UCSD-AML1 (cell line): ENCODE measurements at regions not wholly inside any gene's neighbourhood (a gene's known extent, or its start where the extent isn't known, plus 50 kb on each side); places are given as distances from the start of the nearest gene placed in this dataset.

ENCODE experiments used
- DNase-seq: peaks from one replicate; lab custom pipeline; 2025; ENCODE audit not compliant: unreplicated experiment; lab: John Stamatoyannopoulos, UW

DNA sequence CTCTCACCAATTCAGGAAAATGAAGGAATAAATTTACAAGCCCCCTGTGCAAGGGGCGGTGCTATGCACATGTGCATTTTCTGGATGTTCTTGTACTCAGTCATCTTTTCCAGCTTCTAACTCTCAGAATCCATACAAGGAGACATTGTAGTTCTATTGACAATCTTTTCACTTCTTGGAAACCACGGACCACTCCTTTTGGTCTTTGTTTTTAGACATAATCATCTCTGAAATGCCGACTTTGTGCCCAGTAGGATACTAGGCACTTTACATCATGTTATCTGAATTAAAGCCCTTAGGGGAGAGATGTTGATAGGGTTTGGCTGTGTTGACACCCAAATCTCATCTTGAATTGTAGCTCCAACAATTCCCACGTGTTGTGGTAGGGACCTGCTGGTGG, 322.6 kb upstream of the WWC1 start:
- DNase-seq: no peak

GRCh38 chr5:167969998-167970397, 321.4 kb upstream of the WWC1 start:
- no peak for DNase-seq

DNA sequence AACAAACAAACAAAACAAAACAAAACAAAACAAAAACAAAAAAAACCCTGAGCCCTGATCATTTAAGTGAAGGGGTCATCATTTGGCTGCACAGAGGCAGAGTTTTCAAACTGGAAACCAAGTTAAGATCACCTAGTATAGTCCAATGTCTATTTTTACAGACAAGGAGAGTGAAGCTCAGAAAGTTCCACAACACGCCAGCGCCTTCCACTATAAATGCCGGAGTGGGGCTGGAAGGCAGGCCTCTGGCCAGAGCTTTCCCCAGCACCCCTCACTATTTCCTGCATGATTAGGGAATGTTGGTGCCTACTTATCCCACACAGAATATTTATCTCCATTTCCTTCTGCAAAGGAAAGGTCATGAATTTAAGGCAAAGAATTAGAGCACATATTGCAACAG, 319.7 kb upstream of the WWC1 start:
- DNase-seq: no peak

- no peak for DNase-seq
These were observed 318.3 kb upstream of the WWC1 start for GRCh38 chr5:167973126-167973525.

DNA sequence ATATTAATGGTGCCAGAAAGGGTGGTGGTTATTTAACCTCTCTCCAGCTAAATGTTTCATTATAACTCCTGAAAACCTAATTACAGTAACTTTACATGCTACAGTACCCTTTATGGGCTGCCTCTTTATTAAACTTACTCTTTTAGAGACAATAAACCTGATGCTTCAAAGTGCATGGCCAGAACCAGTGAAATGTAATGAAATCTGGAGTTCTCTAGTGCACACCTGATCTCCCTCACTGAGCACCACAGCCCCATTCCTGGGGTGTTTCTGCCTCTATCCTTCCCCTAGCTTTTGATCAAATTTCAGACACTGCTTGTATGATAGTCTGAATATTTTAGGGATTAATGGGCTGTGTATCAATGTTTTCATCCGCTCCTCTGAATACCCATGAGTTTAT, 306.5 kb upstream of the WWC1 start:
- DNase-seq: no peak

DNA sequence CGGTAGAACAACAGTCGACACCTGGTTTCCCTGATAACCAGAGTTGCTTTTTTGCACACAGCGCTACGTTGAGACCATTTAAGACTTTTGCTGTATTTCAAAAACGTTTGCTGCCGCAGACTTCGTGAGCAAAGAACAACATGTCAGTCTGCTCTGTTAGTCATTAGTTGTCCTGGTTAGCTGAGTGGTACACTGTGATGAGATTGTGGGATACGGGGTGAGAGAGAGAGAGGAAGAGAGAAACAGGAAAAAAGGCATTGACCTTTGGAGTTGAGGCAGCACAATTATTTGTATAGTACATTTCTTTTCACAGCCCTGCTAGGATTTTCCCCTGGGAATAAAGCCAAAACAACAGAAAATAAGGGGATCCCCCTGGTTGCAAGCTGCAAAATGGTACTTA, 306.1 kb upstream of the WWC1 start:
- DNase-seq: no peak

GRCh38 chr5:167987490-167988280, 303.8 kb upstream of the WWC1 start:
- DNase-seq: no peak

DNA sequence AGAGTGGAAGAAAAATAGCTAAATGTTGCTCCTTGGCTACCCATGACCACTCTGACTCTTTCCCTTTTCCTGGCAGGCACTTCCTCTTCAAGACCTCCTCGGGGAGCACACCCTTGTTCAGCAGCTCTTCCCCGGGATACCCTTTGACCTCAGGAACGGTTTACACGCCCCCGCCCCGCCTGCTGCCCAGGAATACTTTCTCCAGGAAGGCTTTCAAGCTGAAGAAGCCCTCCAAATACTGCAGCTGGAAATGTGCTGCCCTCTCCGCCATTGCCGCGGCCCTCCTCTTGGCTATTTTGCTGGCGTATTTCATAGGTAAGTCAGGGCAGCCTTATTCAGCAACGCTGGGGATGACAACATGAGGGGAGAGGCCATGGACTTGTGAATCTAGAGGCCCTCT, 298.6 kb upstream of the WWC1 start:
- DNase-seq: no peak

- no peak for DNase-seq
These were observed 297.7 kb upstream of the WWC1 start for GRCh38 chr5:167993771-167994170.

GRCh38 chr5:167995844-167996425, 295.5 kb upstream of the WWC1 start:
- no peak for DNase-seq

DNA sequence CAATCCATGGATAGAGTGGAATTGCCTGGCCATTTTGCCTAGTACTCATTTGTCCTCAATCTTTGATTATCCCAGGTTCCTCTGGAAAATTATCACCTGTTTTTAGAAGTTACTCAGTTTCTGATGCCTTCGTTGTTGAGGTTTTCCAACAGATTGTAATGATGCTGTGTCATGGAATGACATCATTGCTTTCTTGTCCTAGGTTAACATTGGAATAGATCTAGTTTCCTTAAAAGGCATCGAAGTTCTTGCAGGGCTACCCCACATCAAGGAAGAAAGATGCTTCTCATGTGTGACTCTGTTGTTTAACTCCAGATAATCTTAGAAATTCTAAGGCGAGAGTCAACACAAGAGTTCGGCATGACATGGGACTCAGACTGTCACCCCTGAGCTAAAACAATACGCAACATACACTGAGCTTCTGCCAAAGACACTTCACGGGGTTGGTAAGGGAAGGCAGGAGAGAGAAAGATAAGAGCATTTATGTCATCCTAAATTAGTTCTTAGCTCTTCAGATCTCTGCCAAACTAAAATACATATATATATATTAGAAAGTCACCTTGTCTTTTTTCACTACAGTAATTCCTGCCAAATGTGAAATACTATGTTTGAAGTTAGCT, 293.2 kb upstream of the WWC1 start:
- no peak for DNase-seq

DNA sequence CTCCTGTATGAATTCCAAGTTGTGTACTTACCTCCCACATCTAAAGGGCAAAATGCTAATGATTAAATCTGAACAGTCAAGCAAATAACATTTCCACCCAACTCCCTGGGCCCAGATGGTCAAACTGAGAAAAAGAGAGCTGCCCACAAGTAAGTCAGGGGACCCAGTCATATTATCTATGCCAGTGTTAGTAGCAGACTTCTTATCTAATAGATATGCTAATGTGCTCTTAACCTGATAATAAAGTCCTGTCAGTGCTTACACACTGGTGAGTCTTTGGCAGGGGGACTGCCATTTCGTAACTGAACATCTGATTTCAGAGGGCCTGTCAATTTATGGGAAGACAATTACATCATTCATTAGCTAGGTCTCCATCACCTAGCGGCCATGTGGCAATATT, 292.3 kb upstream of the WWC1 start:
- no peak for DNase-seq

DNA sequence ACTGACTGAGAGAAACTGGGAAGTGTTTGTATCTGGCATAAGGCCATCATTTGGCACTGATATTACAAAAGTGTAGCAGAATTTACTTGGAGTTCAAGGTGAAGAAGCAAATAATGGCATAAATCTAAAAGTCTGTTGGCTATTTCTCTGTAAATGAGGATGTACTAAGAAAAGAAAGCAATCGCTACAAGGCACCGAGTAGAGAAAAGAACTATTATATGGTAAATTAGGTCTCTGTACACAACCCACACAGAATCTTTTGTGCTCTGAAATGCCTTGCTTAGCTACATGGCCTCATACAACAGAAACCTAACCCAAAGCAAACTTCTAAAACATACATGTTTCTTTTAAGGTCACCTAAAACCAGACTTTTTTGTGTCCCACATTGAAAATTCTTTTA, 290.1 kb upstream of the WWC1 start:
- no peak for DNase-seq

DNA sequence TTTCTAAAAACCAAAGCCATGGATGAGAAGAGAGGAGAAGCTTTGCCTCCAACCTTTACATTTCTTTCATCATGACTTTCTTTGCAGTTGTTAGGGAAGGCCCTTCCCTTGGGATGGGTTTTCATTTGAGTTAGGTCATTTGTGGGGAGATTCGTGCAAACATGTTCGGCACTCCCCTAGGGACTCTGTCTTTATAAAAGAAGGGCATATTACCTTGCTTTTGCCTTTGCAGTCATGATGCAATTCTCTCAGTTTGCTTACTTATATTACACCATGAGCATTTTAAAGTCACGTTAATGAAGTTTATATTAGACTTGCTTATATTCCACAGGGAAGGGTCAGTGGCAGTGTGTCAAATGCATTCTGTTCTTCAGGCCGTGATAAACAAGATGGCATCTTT, 289.3 kb upstream of the WWC1 start:
- no peak for DNase-seq

- DNase-seq: no peak
These were observed 286.4 kb upstream of the WWC1 start for GRCh38 chr5:168005093-168005492.

DNA sequence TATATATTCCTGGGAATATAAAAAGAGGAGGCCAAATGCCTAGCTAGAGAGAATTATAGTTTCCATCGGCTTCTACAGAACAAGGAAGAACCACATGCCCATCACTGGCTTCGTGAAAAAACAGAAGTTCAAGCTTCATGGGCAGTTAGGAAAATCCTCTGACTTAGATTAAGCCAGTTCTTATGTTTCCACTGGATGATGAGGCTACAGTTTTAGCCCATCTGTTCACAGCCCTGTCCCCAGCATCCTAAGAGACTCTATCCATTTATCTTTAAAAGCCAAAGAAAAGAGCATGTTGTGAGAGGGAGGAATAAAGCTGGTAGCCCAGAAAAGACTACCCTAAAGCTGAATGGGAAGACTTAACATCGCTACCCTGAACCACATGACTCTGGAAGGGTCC, 285.5 kb upstream of the WWC1 start:
- no peak for DNase-seq

- DNase-seq: no peak
These were observed 284.9 kb upstream of the WWC1 start for GRCh38 chr5:168006456-168007130.

DNA sequence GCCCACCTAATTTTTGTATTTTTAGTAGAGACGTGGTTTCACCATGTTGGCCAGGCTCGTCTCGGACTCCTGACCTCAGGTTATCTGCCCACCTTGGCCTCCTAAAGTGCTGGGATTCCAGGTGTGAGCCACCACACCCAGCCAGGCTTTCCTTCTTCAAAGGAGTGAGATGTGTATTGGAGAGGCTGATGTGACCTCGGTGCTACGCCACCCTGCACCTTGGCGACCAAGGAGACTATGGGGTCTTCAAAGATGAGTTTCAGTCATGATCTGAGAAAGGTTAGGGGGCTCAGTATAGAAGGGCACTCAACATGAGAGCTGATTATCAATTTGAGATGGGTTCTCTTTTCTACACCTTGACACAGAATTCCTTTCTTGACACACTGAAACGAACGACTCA, 284.2 kb upstream of the WWC1 start:
- no peak for DNase-seq

DNA sequence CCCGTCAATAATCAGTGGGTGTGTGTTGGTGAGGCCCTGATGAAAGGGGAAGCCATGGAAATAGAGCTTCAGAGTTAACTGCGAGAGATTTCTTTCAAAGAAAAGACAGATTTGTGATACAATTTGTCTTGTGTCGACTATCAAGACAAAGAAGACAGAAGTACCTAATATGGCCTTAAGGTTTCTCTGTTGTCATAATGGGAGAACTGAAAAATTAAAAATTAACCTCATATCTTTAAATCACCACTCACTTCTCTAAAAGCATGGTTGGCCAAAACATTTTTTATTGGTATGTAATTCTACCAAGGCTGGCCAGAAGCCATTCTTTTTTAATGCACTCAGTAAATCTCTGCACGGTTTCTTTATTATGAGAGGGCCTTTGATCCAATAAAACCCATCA, 282.9 kb upstream of the WWC1 start:
- no peak for DNase-seq

- no peak for DNase-seq
These were observed 280.3 kb upstream of the WWC1 start for GRCh38 chr5:168011096-168011495.

DNA sequence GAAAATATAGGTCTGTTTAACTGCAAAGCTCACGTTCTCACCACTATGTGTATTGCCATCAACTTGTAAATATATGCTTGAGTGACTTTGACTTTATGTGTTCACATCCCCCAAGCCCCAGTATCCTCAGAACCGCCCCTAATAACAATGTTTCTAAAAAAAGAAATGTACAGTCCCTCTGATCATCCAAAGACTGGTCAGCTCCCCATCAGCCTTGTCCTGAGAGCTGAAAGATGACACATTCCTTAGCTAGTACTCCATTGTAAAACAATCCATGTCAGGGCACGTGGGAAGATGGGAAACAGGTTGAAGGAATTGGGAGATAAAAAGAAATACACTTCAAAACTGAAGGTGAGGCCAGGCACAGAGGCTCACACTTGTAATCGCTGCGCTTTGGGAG, 279.4 kb upstream of the WWC1 start:
- no peak for DNase-seq

DNA sequence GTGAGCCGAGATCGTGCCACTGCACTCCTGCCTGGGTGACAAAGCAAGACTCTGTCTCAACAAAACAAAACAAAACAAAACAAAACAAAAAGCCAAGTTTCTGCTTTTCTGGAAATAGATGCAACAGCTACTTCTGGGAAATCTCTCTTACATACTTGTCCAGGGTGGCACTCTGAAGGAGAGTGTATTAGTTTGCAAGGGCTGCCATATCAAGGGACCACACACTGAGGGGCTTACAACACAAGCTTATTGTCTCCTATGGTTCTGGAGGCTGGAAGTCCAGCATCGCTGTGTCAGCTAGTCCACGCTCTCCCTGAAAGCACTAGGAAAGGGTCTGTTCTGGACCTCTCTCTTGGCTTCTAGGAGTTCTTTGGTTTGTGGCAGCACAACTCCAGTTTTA, 277.9 kb upstream of the WWC1 start:
- no peak for DNase-seq
